ENCODE measurements at regions not wholly inside any gene's neighbourhood (a gene's known extent, or its start where the extent isn't known, plus 50 kb on each side); places are given as distances from the start of the nearest gene placed in this dataset.

DNA sequence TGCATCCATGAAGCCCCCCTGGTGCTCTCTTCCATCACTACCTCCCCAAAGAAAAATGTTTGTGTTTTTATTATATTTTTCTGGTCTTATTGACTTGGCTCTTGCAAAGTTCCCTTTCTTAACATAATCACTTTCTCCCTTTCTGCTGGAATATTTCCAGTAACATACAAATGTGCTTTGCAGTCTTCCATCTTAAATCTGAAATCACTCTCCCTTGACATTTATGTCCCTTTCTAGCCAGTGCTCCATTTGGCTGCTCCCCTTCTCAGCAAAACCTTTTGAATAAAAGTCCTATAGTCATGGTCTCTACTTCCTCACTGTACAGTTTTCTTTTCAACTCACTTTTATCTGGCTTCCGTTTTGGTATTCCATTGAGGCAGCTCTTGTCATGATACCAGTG is 118.8 kb downstream of the SNAPC1 start:
- TF ChIP-seq, protein P1, sequence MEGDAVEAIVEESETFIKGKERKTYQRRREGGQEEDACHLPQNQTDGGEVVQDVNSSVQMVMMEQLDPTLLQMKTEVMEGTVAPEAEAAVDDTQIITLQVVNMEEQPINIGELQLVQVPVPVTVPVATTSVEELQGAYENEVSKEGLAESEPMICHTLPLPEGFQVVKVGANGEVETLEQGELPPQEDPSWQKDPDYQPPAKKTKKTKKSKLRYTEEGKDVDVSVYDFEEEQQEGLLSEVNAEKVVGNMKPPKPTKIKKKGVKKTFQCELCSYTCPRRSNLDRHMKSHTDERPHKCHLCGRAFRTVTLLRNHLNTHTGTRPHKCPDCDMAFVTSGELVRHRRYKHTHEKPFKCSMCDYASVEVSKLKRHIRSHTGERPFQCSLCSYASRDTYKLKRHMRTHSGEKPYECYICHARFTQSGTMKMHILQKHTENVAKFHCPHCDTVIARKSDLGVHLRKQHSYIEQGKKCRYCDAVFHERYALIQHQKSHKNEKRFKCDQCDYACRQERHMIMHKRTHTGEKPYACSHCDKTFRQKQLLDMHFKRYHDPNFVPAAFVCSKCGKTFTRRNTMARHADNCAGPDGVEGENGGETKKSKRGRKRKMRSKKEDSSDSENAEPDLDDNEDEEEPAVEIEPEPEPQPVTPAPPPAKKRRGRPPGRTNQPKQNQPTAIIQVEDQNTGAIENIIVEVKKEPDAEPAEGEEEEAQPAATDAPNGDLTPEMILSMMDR (optimal IDR thresholded peaks at IDR 0.05 in 1 of 3, IDR thresholded peaks at IDR 0.05 in 1 of 3, conservative IDR thresholded peaks at IDR 0.05 in 1 of 3; ENCODE audit: extremely low read depth in 1 of 3, insufficient read depth in 2 of 3, low read length in 3 of 3): no peak
- TF ChIP-seq EZH2 (IDR thresholded peaks at IDR 0.05; ENCODE audit: low read length): no peak

Data from keratinocyte (primary cell).